GM19328 (cell line): ENCODE measurements at regions not wholly inside any gene's neighbourhood (a gene's known extent, or its start where the extent isn't known, plus 50 kb on each side); places are given as distances from the start of the nearest gene placed in this dataset.

Experiments
- ATAC-seq: cut with Tn5 transposase; IDR thresholded peaks from one replicate; pipeline ENCODE4 v1.9.1; 2021; ENCODE audit warnings: mild to moderate bottlenecking, moderate library complexity; ENCODE audit not compliant: unreplicated experiment

GRCh38 chr5:22910523-22910922 lies 57.4 kb upstream of the CDH12 start:
- no peak for ATAC-seq

GRCh38 chr5:22908586-22908985 lies 55.4 kb upstream of the CDH12 start:
- ATAC-seq, result no peak

GRCh38 chr5:22908129-22908528 lies 55.0 kb upstream of the CDH12 start:
- ATAC-seq, result no peak
